Heart left ventricle (tissue), 16 donors: ENCODE measurements at regions not wholly inside any gene's neighbourhood (a gene's known extent, or its start where the extent isn't known, plus 50 kb on each side); places are given as distances from the start of the nearest gene placed in this dataset.

Source experiments
- ATAC-seq, 4 donors: fragments of 200-7000 bp; cut with Tn5 transposase; one replicate each; pipeline ENCODE4 v1.9.1; 2020 to 2022; ENCODE audit warnings: moderate library complexity in 4 of 4, mild to moderate bottlenecking in 3 of 4, moderate number of reproducible peaks in 1 of 4
- DNase-seq, 5 donors: peaks; one replicate each; pipeline ENCODE4 v3.0.0-alpha.2; 2020
- H3K27ac ChIP-seq, 12 donors: fragments of 200-600 bp; sonication (generic) in 4 of 12; one replicate each; pipeline versions ENCODE4 v1.5.0 to v1.8.0; 2016 to 2022; ENCODE audit warnings: mild to moderate bottlenecking in 2 of 12
- H3K27me3 ChIP-seq, 9 donors: fragments of 200-600 bp; sonication (generic) in 2 of 9; one replicate each; pipeline versions ENCODE4 v1.5.1 to v1.8.0; 2016 to 2022; ENCODE audit warnings: mild to moderate bottlenecking in 3 of 9
- H3K36me3 ChIP-seq, 9 donors: fragments of 200-600 bp; sonication (generic) in 2 of 9; one replicate each; pipeline versions ENCODE4 v1.5.0 to v1.8.0; 2018 to 2022; ENCODE audit warnings: mild to moderate bottlenecking in 2 of 9
- H3K4me1 ChIP-seq, 12 donors: fragments of 200-600 bp; sonication (generic) in 4 of 12; one replicate each; pipeline versions ENCODE4 v1.5.0 to v1.8.0; 2016 to 2022; ENCODE audit warnings: mild to moderate bottlenecking in 3 of 12
- H3K4me3 ChIP-seq, 12 donors: fragments of 200-600 bp; sonication (generic) in 4 of 12; one replicate each; pipeline versions ENCODE4 v1.5.0 to v1.8.0; 2017 to 2022; ENCODE audit warnings: mild to moderate bottlenecking in 9 of 12, moderate library complexity in 4 of 12
- H3K9me3 ChIP-seq, 12 donors: fragments of 200-600 bp; sonication (generic) in 4 of 12; one replicate each; pipeline versions ENCODE4 v1.5.0 to v1.8.0; 2016 to 2022; ENCODE audit warnings: mild to moderate bottlenecking in 1 of 12
- CTCF ChIP-seq, 12 donors: fragments of 200-600 bp; sonication (generic) in 4 of 12; IDR thresholded peaks; one replicate each; pipeline versions ENCODE4 v1.5.0 to v1.8.0; 2018 to 2022; ENCODE audit warnings: antibody characterized with exemption in 12 of 12, mild to moderate bottlenecking in 5 of 12
- POLR2A ChIP-seq, 2 donors: fragments of 450-650 bp; IDR thresholded peaks; one replicate each; pipeline ENCODE4 v1.6.1; 2017; ENCODE audit warnings: antibody characterized with exemption in 2 of 2, mild to moderate bottlenecking in 2 of 2, moderate library complexity in 2 of 2
- whole genome bisulfite sequencing, 4 donors: extraction: QIAGEN DNeasy Blood & Tissue Kit in 2 of 4; methylation state at CpG; one replicate each; pipeline versions ENCODE4 v1.1.5 to v1.1.7; 2013 to 2018; 5-methylcytosine and 5-hydroxymethylcytosine counted together
- intact Hi-C, 10 donors: fragments of 100-400 bp; cut with DNase I; formaldehyde crosslinking; loops; one replicate each; pipeline versions ENCODE4 v1.11.1 to v1.14.2; 2022
- donor health status: ischemic (EF 13 %, LVEDD 7.1; RV severe dilation, severe dysfunction).
- donor health status: healthy with polysubstance abuse.
- donor health status: DM: no; HTN: yes; CAD: no.
- donor health status: DM: no; HTN: no; CAD: no.
- donor health status: ischemic (EF 25% LVEDD 6.9; RV normal size, moderate dysfunction).
- donor health status: ischemic (EF 25% LVEDD 5.7; RV mildly dilated, moderate dysfunction).
- donor health status: healthy.
- donor health status: DM: yes; HTN: yes; CAD: no.
- donor health status: ischemic (EF 35%, LVEDD 5.7; RV mildly dilated, moderate dysfunction).
- donor health status: nonischemic (EF 11% LVEDD 7.7; RV severe dilation, severe dysfunction).
- donor health status: DM: yes; HTN: yes; CAD: no.
- donor health status: PGD.
- donor health status: ischemic (EF 29% LVEDD 5.4; RV normal size, mild dysfunction).
- donor health status: nonischemic (EF 23%, LVEDD 6.1; RV moderate dilation, normal function).

- H3K36me3 ChIP-seq, result no peaks in the 10 kb centered on the region
- no peaks in the 10 kb centered on the region for H3K4me1 ChIP-seq
- intact Hi-C loops, result no loop called here
- H3K9me3 ChIP-seq, result no peaks in the 10 kb centered on the region
- H3K27me3 ChIP-seq, result no peaks in the 10 kb centered on the region
- 63 to 80% (median 71%) methylated on average over 3 of the region's 3 CpGs for WGBS, 4 donors
- ATAC-seq, result no peak
- H3K27ac ChIP-seq, result no peak overlapping the region
- TF ChIP-seq POLR2A (IDR thresholded peaks at IDR 0.05) (no peak), CTCF (IDR thresholded peaks at IDR 0.05) (no peak)
- DNase-seq, result no peak
- H3K4me3 ChIP-seq, result no peak overlapping the region
Observed at GRCh38 chr9:21669701-21670100, 132.7 kb upstream of the MTAP start.

- Histone ChIP-seq H3K27me3 (no peaks in the 10 kb centered on the region), H3K36me3 (no peaks in the 10 kb centered on the region), H3K27ac (no peak overlapping the region), H3K9me3 (no peaks in the 10 kb centered on the region), H3K4me1 (no peaks in the 10 kb centered on the region), H3K4me3 (no peak overlapping the region)
- no peak for ATAC-seq
- intact Hi-C loops, result no loop called here
- 49 to 67% (median 58%) methylated on average over 2 of the region's 2 CpGs for WGBS, 4 donors
- TF ChIP-seq CTCF (IDR thresholded peaks at IDR 0.05), result no peak
- no peak for DNase-seq
Observed at GRCh38 chr9:21670374-21670773, 132.1 kb upstream of the MTAP start.

- ATAC-seq (no peak), DNase-seq (no peak)
- Histone ChIP-seq H3K27ac (no peak overlapping the region), H3K4me3 (no peak overlapping the region), H3K9me3 (no peaks in the 10 kb centered on the region), H3K4me1 (no peaks in the 10 kb centered on the region), H3K36me3 (no peaks in the 10 kb centered on the region), H3K27me3 (peaks cover 0 to 5% (median 0%) of the 10 kb centered on the region in 9 donors)
- intact Hi-C loops, result no loop called here
- WGBS, 4 donors, result 42 to 49% (median 48%) methylated on average over 4 of the region's 4 CpGs
- no peak for TF ChIP-seq POLR2A (IDR thresholded peaks at IDR 0.05)
- TF ChIP-seq CTCF (IDR thresholded peaks at IDR 0.05), result no peak
Observed at GRCh38 chr9:21672140-21672539, 130.3 kb upstream of the MTAP start.

- no peak for ATAC-seq
- no peak overlapping the region for H3K27ac ChIP-seq
- TF ChIP-seq CTCF (IDR thresholded peaks at IDR 0.05), result no peak
- TF ChIP-seq POLR2A (IDR thresholded peaks at IDR 0.05), result no peak
- H3K9me3 ChIP-seq, result no peaks in the 10 kb centered on the region
- 80 to 87% (median 82%) methylated on average over 1 of the region's 1 CpG for WGBS, 4 donors
- intact Hi-C loops, result no loop called here
- H3K4me3 ChIP-seq, result no peak overlapping the region
- H3K27me3 ChIP-seq, result peaks cover 0 to 10% (median 0%) of the 10 kb centered on the region in 9 donors
- no peak for DNase-seq
- no peaks in the 10 kb centered on the region for H3K4me1 ChIP-seq
- H3K36me3 ChIP-seq, result no peaks in the 10 kb centered on the region
Observed at GRCh38 chr9:21672761-21673160, 129.7 kb upstream of the MTAP start.
